RWPE2 (cell line): ENCODE measurements at regions not wholly inside any gene's neighbourhood (a gene's known extent, or its start where the extent isn't known, plus 50 kb on each side); places are given as distances from the start of the nearest gene placed in this dataset.

Experiments
- ATAC-seq: fragments of 200-7000 bp; cut with Tn5 transposase; 3 replicates; pipeline ENCODE4 v1.9.1; 2021; ENCODE audit warnings: low read depth
- DNase-seq: peaks from one replicate; pipeline ENCODE4 v3.0.0-alpha.2; 2020; ENCODE audit warnings: low spot score
- H3K27ac ChIP-seq: fragments of 450-650 bp; 2 replicates; pipeline ENCODE4 v1.5.1; 2017; ENCODE audit warnings: mild to moderate bottlenecking; ENCODE audit not compliant: poor library complexity, severe bottlenecking
- H3K27me3 ChIP-seq: fragments of 250-450 bp; sonication (Bioruptor Pico); 2 replicates; pipeline ENCODE4 v1.5.1; 2021; ENCODE audit warnings: mild to moderate bottlenecking, moderate library complexity; ENCODE audit not compliant: insufficient read depth, poor library complexity, severe bottlenecking
- H3K36me3 ChIP-seq: fragments of 250-450 bp; sonication (Bioruptor Pico); 2 replicates; pipeline ENCODE4 v1.5.1; 2020; ENCODE audit warnings: low read depth, mild to moderate bottlenecking, moderate library complexity
- H3K4me1 ChIP-seq: fragments of 250-450 bp; sonication (Bioruptor Pico); 2 replicates; pipeline ENCODE4 v1.5.1; 2021; ENCODE audit warnings: mild to moderate bottlenecking, moderate library complexity; ENCODE audit not compliant: insufficient read depth, poor library complexity, severe bottlenecking
- H3K4me3 ChIP-seq: fragments of 250-450 bp; sonication (Bioruptor Pico); 2 replicates; pipeline ENCODE4 v1.5.1; 2021; ENCODE audit warnings: mild to moderate bottlenecking, moderate library complexity; ENCODE audit not compliant: severe bottlenecking
- H3K9me3 ChIP-seq: fragments of 250-450 bp; sonication (Bioruptor Pico); 2 replicates; pipeline ENCODE4 v1.5.1; 2021; ENCODE audit warnings: mild to moderate bottlenecking, moderate library complexity; ENCODE audit not compliant: severe bottlenecking
- CTCF ChIP-seq: fragments of 450-650 bp; IDR thresholded peaks from one replicate; pipeline ENCODE4 v1.5.1; 2017; ENCODE audit warnings: mild to moderate bottlenecking, moderate library complexity; ENCODE audit not compliant: poor library complexity, severe bottlenecking

- TF ChIP-seq CTCF, result no peak
- no peaks in the 10 kb centered on the region for H3K4me1 ChIP-seq
- ATAC-seq (no peak), DNase-seq (no peak)
- no peaks in the 10 kb centered on the region for H3K27me3 ChIP-seq
- no peak overlapping the region for H3K27ac ChIP-seq
- no peak overlapping the region for H3K4me3 ChIP-seq
- no peaks in the 10 kb centered on the region for H3K36me3 ChIP-seq
- H3K9me3 ChIP-seq, result peaks cover 5% of the 10 kb centered on the region
Observed at GRCh38 chr6:40219799-40220198, 285.5 kb upstream of the MOCS1 start.

DNA sequence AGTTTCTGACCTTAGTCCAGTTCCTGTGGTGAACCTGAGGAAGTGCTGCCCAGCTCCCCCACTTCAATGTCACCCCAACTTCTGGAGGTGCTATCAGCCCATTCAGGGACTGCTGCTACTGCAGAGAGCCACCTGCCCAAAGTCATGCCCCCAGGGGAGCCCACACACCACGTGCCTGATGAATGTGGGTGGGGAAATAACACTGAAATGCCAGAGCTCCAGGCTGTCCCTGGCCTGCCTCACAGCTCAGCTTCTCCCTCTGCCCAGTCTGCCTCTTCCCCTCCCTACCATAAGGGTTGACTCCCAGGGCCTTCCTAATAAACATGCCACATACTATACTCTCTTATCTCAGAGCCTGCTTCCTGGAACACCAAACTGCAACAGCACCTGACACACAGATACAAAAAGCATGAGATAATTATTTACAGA, 276.4 kb upstream of the MOCS1 start:
- no peak for DNase-seq
- ATAC-seq, result no peak

GRCh38 chr6:40205801-40206200, 271.5 kb upstream of the MOCS1 start:
- no peak for TF ChIP-seq CTCF
- Histone ChIP-seq H3K4me1 (no peaks in the 10 kb centered on the region), H3K27ac (no peak overlapping the region), H3K27me3 (no peaks in the 10 kb centered on the region), H3K9me3 (no peaks in the 10 kb centered on the region), H3K36me3 (no peaks in the 10 kb centered on the region), H3K4me3 (no peak overlapping the region)
- DNase-seq (no peak), ATAC-seq (no peak)

More for the DNA sequence above, 276.4 kb upstream of the MOCS1 start:
- Histone ChIP-seq H3K36me3 (no peaks in the 10 kb centered on the region), H3K4me3 (no peak overlapping the region), H3K27me3 (peaks cover 4% of the 10 kb centered on the region), H3K4me1 (no peaks in the 10 kb centered on the region), H3K27ac (no peak overlapping the region), H3K9me3 (no peaks in the 10 kb centered on the region)
- TF ChIP-seq CTCF, result no peak

DNA sequence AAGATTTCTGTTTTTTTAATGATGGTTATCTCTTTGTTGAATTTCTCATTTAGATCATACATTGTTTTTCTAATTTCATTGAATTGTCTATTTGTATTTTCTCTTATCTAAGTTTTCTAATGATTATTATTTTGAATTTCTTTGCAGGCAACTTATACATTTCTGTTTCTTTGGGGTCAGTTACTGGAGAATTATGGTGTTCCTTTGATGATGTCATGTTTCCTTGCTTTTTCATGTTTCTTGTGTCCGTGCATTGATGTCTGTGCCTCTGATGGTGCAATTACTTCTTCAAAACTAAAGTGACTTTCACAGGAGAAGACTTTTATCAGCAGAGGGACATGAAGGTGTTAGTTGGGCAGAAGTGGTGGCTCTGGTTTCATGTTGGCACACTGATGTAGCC, 270.7 kb upstream of the MOCS1 start:
- no peak for DNase-seq
- Histone ChIP-seq H3K4me1 (no peaks in the 10 kb centered on the region), H3K27me3 (no peaks in the 10 kb centered on the region), H3K9me3 (no peaks in the 10 kb centered on the region), H3K4me3 (no peak overlapping the region), H3K27ac (no peak overlapping the region), H3K36me3 (no peaks in the 10 kb centered on the region)
- ATAC-seq, result no peak
- no peak for TF ChIP-seq CTCF

GRCh38 chr6:40197371-40197770, 263.1 kb upstream of the MOCS1 start:
- Histone ChIP-seq H3K27ac (no peak overlapping the region), H3K9me3 (no peaks in the 10 kb centered on the region), H3K36me3 (no peaks in the 10 kb centered on the region), H3K4me1 (no peaks in the 10 kb centered on the region), H3K4me3 (no peak overlapping the region), H3K27me3 (no peaks in the 10 kb centered on the region)
- TF ChIP-seq CTCF, result no peak
- no peak for ATAC-seq
- no peak for DNase-seq
